Stimulated activated naive CD8-positive, alpha-beta T cell treated with anti-CD3 and anti-CD28 coated beads, Interleukin-15, amount 100 ng/mL, for 72 hours (primary cell): ENCODE measurements at regions not wholly inside any gene's neighbourhood (a gene's known extent, or its start where the extent isn't known, plus 50 kb on each side); places are given as distances from the start of the nearest gene placed in this dataset.
A peak's percentile ranks its signal among the peaks of the same experiment; 100 is the strongest.

Source experiments
- ATAC-seq: fragments of 150-1000 bp; cut with Tn5 transposase; 2 replicates; pipeline ENCODE4 v1.10.0; 2021; ENCODE audit warnings: mild to moderate bottlenecking, moderate library complexity
- DNase-seq, 2 donors: peaks; one replicate each; pipeline ENCODE4 v3.0.0; 2021 to 2022
- H3K27ac Mint-ChIP-seq, 2 donors: one replicate each; pipeline ENCODE4 v1.8.0; 2022; ENCODE audit warnings: mild to moderate bottlenecking in 2 of 2, mixed read lengths in 2 of 2, moderate library complexity in 2 of 2
- H3K27me3 Mint-ChIP-seq: one replicate; pipeline ENCODE4 v1.8.0; 2022; ENCODE audit warnings: mixed read lengths
- H3K4me1 Mint-ChIP-seq: one replicate; pipeline ENCODE4 v1.8.0; 2022; ENCODE audit warnings: mild to moderate bottlenecking, mixed read lengths
- H3K4me3 Mint-ChIP-seq, 2 donors: one replicate each; pipeline ENCODE4 v1.8.0; 2022; ENCODE audit warnings: mild to moderate bottlenecking in 2 of 2, mixed read lengths in 2 of 2, moderate library complexity in 1 of 2
- H3K9me3 Mint-ChIP-seq, 2 donors: one replicate each; pipeline ENCODE4 v1.8.0; 2022; ENCODE audit warnings: mixed read lengths in 2 of 2

DNA sequence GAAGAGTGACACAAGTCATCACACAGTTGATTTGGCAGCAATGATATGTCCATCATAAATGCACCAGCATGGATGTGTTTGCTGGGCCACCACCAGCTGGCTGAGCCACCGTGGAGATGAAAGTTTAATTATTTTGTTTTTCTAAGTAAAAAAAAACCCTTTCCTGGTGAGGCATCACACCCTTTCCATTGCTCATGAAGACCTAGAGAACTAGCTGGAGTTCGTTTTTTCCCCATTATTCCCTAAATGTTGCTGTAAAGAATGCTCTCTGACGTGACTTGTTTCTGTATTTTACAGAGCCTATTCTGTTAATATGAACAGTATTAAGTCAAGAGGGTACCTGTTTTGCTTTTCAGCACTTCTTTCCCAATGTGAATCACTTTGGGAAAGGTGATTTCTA, 257.9 kb downstream of the MSRB3 start:
- Mint-ChIP-seq H3K4me3 (no peak overlapping the region), H3K4me1 (no peaks in the 10 kb centered on the region), H3K27me3 (peaks cover 10% of the 10 kb centered on the region), H3K27ac (no peak overlapping the region), H3K9me3 (peaks cover 7 to 33% of the 10 kb centered on the region in 2 donors)
- ATAC-seq (no peak), DNase-seq (no peak)

DNA sequence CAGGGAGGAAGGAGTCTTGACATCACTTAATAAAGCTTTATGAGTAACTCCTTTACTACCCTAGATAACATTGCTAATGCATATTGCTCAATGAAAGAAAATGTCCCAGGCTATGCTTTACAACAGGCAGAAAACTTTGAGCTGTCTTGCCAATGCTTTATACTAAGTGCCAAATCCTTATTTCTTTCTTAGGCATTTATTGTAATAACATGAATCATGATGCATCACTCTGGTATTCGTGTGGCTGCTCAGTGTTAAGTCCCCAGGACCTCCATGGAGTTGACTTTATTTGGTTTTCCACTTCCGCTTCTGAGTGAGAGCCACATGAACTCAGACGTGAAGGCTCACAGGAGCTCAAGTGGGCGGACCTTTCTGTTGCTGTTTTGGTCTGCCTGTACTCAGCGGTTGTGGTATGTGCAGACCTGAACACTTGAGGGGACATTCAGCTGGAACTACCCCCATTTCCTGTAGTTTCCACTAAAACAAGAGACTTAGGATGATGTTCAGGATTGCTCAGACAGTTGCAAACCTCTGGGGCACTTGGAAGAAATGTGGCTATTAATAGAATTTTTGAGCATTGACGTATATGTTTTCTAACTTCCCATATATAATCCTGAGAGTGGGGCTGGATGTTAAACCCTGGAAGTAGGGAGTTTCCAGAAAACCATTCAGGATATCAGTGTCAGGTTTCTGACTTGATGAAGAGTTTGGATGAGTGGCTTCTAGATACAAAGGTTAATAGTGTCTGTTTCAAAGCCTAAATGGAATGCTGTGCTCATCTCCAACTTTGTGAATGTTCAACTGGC, 258.6 kb downstream of the MSRB3 start:
- peaks cover 10% of the 10 kb centered on the region for H3K27me3 Mint-ChIP-seq
- H3K9me3 Mint-ChIP-seq = peaks cover 7 to 33% of the 10 kb centered on the region in 2 donors
- no peak for ATAC-seq
- no peaks in the 10 kb centered on the region for H3K4me1 Mint-ChIP-seq
- no peak for DNase-seq
- no peak overlapping the region for H3K4me3 Mint-ChIP-seq
- no peak overlapping the region for H3K27ac Mint-ChIP-seq

DNA sequence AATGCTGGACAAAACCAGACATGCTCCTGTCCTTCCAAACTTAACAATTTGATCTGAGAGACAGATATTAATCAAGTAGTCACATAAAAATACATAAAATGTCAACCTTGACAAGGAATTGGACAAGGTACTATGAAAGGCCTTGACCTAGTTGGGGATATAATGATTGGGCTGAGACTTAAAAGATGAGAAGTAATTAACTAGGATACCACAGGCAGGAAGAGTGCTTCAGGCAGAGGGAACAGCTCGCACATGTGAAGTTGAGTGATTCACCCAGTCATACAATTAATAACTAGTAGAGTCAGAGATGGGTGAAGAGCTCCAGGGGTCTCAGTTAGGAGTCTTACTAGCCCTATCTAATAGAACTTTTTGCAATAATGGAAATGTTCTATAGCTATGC, 259.5 kb downstream of the MSRB3 start:
- H3K4me3 Mint-ChIP-seq = no peak overlapping the region
- H3K27me3 Mint-ChIP-seq = peaks cover 10% of the 10 kb centered on the region
- no peak overlapping the region for H3K27ac Mint-ChIP-seq
- peaks cover 7 to 33% of the 10 kb centered on the region in 2 donors for H3K9me3 Mint-ChIP-seq
- DNase-seq (no peak), ATAC-seq (no peak)
- no peaks in the 10 kb centered on the region for H3K4me1 Mint-ChIP-seq

DNA sequence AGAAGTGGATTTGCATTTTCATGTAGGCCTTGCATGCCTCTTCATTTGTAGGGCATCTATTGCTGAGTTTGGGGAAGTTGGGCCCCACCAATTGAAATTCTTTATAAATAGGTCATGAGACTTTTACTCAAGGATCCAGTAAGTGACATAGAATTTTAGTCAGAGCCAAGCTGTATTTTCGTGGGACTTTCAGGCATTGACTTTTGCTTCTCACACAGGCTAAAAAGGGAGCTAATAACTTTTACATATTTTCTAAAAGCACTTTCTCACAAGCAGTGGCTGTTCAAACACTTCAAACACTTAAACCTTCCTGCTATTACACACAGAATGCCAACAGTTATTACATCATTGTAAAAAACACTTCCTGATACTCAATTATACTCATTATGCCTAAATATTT, 260.5 kb downstream of the MSRB3 start:
- no peak for ATAC-seq
- Mint-ChIP-seq H3K27ac (no peak overlapping the region), H3K9me3 (peaks cover 7 to 27% of the 10 kb centered on the region in 2 donors), H3K27me3 (peaks cover 10% of the 10 kb centered on the region), H3K4me3 (no peak overlapping the region), H3K4me1 (no peaks in the 10 kb centered on the region)
- no peak for DNase-seq

DNA sequence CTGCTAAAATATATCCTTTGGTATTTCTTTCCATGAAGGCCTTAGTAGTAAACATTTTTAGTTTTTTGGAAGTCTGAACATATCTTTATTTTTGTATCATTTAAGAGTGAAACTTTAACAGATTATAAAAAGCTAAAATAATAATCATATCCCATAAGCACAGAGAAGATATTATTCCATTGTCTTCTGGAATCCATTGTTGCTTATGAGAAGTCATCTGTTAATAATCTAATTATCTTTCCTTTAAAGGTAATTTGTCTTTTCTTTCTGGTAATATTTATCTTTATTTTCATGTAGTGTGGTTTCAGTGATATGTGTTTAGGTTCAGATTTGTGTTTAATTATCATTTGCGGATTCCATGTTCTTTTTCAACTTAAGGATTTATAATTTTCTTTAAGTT, 261.7 kb downstream of the MSRB3 start:
- peaks cover 7 to 27% of the 10 kb centered on the region in 2 donors for H3K9me3 Mint-ChIP-seq

DNA sequence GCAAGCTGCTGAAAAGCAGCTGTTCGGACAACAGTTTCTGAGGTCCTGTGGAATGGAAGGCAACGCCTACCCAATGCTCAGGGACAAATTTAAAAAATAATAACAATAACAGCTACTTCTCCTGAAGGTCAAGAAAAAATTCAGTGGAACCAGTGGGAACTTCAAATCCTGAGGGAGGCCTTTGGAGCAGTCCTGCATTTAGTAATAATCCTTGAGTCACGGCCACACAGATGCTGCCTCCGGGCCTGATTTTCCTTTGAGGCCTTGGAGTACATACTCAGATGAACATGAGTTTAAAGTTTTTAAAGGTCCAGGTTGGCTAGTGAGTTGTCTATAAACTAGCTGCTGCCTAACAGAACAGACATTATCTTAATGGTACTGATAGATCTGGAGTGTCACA, 268.0 kb downstream of the MSRB3 start:
- H3K4me3 Mint-ChIP-seq = no peak overlapping the region
- H3K4me1 Mint-ChIP-seq = no peaks in the 10 kb centered on the region
- no peak for DNase-seq
- H3K27ac Mint-ChIP-seq = no peak overlapping the region
- H3K9me3 Mint-ChIP-seq = no peaks in the 10 kb centered on the region
- ATAC-seq = no peak
- no peaks in the 10 kb centered on the region for H3K27me3 Mint-ChIP-seq

More for the DNA sequence above, 261.7 kb downstream of the MSRB3 start:
- no peak overlapping the region for H3K4me3 Mint-ChIP-seq
- no peaks in the 10 kb centered on the region for H3K4me1 Mint-ChIP-seq
- H3K27me3 Mint-ChIP-seq = peaks cover 9% of the 10 kb centered on the region
- H3K27ac Mint-ChIP-seq = no peak overlapping the region
- DNase-seq = no peak
- no peak for ATAC-seq

DNA sequence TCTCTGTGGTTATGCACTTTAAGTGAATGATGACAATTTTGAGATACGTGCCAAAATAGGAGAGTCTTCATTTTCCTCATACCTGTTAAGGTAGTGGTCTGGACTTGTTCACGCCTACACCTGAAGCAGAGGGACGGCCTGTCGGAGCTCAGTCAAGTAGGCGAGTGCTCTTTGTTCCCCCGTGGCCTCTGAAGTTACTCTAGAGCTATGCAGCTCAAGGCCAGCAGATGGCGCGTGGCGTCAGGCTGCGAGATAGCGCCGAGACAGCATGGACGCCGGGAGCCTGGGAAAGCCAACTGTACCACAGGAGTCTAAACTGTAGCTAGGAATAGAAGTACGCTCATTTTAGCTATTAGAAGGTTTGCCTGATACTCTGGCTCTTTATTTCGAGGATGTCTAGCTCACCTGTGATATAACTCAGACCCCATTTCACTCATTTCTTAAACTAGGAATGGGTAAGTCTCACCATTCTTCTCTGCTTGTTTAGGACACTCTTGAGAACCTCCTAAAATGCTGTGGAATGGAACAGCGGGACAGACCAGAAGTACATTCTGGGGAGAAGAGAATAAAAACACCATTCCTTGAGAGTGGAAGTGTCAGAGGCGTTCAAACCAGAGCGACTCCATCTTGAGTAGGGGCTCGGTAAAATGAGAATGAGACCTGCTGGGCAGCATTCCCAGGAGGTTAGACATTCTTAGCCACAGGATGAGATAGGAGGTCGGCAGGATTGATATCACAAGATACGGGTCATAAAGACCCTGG, 267.4 kb upstream of the HMGA2 start:
- Mint-ChIP-seq H3K4me3 (no peak overlapping the region), H3K27me3 (peaks cover 30% of the 10 kb centered on the region), H3K9me3 (no peaks in the 10 kb centered on the region), H3K4me1 (peaks cover 7% of the 10 kb centered on the region), H3K27ac (no peak overlapping the region)
- ATAC-seq (peak; percentile 92), DNase-seq (peak; percentile 60 to 64)

DNA sequence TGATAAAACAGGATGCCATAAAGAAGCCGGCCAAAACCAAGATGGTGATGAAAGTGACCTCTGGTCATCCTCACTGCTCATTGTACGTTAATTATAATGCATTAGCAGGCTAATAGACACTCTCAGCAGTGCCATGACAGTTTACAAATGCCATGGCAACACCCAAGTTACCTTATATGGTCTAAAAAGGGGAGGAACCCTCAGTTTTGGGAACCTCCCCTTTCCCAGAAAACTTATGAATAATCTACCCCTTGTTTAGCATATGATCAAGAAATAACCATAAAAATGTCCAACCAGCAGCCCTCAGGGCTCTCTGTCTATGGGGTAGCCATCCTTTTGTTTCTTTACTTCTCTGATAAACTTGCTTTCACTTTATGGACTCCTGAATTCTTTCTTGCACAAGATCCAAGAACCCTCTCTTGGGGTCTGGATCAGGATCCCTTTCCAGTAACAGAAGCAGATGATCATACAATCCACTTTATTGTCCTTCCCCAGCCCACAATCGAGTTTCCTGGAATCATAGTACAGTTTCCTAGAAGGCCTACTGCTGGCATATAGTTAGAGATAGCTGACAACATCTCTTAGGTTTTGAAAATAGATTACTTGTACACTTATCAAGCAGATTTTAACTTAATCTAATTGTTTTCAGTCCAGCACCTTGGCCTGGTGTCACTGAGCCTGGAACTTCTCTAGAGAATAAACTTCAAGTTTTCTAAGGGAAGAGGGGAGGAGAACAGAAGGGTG, 266.7 kb upstream of the HMGA2 start:
- Mint-ChIP-seq H3K4me1 (peaks cover 7% of the 10 kb centered on the region), H3K27ac (no peak overlapping the region), H3K4me3 (no peak overlapping the region), H3K9me3 (no peaks in the 10 kb centered on the region), H3K27me3 (peaks cover 30% of the 10 kb centered on the region)
- DNase-seq = no peak
- ATAC-seq = no peak

DNA sequence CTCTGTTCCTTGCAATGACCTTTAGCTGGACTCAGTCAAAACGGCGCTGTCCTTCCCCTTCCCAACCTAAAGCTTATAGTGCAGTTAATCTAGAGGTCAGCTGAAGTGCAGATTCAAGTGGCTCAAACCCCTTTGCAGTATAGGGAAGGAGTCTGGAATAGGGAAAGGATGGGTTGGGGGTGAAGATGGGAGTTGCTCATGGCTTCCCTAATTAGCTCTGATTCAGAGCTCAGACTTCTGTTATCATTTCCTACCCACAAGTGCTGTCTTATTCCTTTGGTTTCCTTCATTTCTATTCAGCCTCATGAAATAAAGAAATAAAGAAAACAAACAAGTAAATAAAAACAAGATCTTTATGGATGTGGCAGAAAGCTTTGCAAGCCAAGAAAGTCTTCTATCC, 264.0 kb upstream of the HMGA2 start:
- peaks cover 49% of the 10 kb centered on the region for H3K27me3 Mint-ChIP-seq
- no peak for ATAC-seq
- H3K27ac Mint-ChIP-seq = no peak overlapping the region

DNA sequence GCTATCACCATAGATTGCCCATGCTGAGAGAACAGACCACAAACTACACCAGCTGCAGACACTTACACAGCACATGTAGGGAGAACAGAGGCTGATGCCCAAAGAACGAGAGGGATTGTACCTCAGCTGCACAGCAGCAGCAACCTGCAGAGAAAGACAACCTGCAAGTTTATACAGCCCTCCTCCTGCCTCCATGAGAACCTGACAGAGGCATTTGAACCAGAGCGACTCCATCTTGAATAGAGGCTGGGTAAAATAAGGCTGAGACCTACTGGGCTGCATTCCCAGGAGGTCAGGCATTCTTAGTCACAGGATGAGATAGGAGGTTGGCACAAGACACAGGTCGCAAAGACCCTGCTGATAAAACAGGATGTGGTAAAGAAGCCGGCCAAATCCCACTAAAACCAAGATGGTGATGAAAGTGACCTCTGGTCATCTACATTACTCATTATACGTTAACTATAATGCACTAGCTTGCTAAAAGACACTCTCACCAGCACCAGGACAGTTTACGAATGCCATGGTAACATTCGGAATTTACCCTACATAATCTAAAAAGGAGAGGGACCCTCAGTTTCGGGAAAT, 262.4 kb upstream of the HMGA2 start:
- ATAC-seq = no peak
- H3K4me3 Mint-ChIP-seq = no peak overlapping the region

More for the DNA sequence above, 264.0 kb upstream of the HMGA2 start:
- H3K9me3 Mint-ChIP-seq = no peaks in the 10 kb centered on the region
- no peak overlapping the region for H3K4me3 Mint-ChIP-seq
- peaks cover 7% of the 10 kb centered on the region for H3K4me1 Mint-ChIP-seq
- DNase-seq = no peak

DNA sequence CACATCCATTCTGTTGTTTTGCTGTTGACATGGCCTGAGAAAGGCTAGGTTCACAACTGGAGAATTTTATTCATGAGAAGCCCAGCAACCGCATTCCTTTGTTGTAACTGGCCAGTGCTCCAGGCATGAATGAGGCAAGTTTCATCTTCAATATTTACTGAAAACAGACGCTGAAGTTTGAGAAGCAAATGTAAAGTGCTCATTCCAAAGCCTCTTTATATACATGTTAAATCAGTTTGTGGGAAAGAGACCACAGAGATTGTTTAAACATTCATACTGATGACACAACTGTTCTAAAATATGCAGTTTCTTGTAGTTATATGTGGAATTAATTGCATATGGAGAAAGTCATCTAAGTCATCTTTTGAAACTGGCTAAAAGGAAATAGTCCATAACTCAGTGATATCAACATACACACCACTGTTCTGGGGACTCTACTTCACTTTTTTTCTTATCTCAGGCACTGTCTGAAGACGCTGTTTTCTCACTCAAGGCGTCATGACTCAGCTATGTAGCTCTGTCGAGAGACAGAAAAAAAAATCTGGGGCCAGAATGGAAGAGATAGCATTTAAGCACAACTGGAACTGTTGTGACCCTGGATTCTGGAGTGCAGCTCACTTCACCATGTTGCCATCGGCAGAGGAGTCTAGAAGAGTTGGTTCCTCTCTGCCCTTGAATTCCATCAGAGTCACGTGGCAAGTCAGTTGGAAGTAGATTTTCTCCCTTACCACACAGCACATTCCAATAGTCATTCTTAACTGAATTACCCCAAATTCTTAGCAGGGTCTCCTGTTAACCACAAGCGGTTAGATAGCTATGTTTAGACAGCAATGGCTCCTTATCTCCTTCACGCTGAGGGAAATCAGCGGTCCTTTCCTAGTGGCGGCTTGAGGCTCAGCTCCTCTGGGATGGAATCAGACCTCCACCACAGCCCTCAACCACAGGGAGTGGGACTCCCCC, 258.4 kb upstream of the HMGA2 start:
- H3K4me1 Mint-ChIP-seq = no peaks in the 10 kb centered on the region
- H3K9me3 Mint-ChIP-seq = peaks cover 0 to 7% of the 10 kb centered on the region in 2 donors
- H3K4me3 Mint-ChIP-seq = no peak overlapping the region
- ATAC-seq (no peak), DNase-seq (no peak)
- H3K27me3 Mint-ChIP-seq = peaks cover 64% of the 10 kb centered on the region
- no peak overlapping the region for H3K27ac Mint-ChIP-seq

More for the DNA sequence above, 262.4 kb upstream of the HMGA2 start:
- no peaks in the 10 kb centered on the region for H3K9me3 Mint-ChIP-seq
- no peak for DNase-seq
- no peak overlapping the region for H3K27ac Mint-ChIP-seq
- peaks cover 3% of the 10 kb centered on the region for H3K4me1 Mint-ChIP-seq
- H3K27me3 Mint-ChIP-seq = peaks cover 47% of the 10 kb centered on the region

DNA sequence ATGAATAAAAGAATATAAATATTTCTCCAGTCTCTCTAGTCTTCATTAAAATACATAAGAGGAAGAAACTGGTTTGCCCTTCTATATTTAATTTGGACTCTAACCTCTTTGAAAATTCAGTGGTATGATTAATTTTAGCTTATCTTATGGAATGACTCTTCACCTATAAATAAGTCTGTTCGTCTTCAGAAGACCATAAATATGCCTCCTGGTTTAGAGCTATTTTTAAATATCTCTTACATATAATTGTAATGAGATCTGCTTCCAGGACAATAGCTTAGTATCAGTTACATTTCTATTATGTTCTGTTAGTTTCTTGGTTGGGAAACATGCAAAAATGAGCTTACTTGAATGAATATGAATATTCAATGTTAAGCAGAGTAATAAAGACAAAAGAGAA, 257.5 kb upstream of the HMGA2 start:
- ATAC-seq (no peak), DNase-seq (no peak)
- Mint-ChIP-seq H3K9me3 (peaks cover 0 to 7% of the 10 kb centered on the region in 2 donors), H3K27ac (no peak overlapping the region), H3K4me3 (no peak overlapping the region), H3K4me1 (no peaks in the 10 kb centered on the region), H3K27me3 (peaks cover 56% of the 10 kb centered on the region)

DNA sequence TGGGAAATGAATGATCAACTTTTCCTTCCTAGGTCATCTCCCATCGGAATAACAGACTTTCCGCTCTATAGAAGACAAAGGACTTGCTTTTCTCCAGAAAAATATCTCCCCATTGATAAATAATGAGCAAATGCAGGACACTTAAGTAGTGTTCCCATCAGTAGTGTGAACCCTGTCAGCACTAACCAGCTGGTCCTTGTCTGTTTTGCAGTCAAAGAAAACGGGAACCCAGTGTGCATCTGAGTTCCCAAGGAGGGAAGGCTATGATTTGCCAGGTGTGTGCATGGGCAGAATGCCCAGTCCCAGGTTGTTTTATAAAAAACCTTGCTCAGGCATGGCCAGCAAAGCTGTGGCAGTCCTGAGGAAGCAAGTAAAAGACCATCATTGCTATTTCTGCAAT, 256.5 kb upstream of the HMGA2 start:
- no peaks in the 10 kb centered on the region for H3K4me1 Mint-ChIP-seq
- peaks cover 64% of the 10 kb centered on the region for H3K27me3 Mint-ChIP-seq
- H3K4me3 Mint-ChIP-seq = no peak overlapping the region
- DNase-seq (no peak), ATAC-seq (no peak)
- no peak overlapping the region for H3K27ac Mint-ChIP-seq
- H3K9me3 Mint-ChIP-seq = peaks cover 0 to 7% of the 10 kb centered on the region in 2 donors

DNA sequence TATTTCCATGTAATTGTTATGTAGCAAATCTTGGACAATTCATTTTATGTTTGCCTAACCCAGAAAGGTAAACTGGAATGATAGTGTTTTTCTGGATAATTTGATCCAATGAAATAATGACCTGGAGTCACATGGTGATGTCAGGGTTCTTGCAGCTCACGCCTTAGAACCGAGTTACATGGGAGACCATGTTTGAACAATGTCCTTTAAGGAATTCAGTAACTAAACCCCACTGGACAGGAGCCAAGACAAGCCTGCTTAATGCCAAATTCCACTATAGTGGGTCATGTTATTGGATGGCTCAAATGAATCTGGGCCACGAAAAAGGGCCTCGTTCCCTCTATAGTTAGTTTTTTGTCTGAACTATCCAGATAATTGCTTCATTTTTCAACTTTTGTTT, 255.8 kb upstream of the HMGA2 start:
- no peak overlapping the region for H3K4me3 Mint-ChIP-seq
- H3K9me3 Mint-ChIP-seq = peaks cover 4 to 14% of the 10 kb centered on the region in 2 donors
- H3K27me3 Mint-ChIP-seq = peaks cover 64% of the 10 kb centered on the region
- H3K4me1 Mint-ChIP-seq = no peaks in the 10 kb centered on the region
- DNase-seq (no peak), ATAC-seq (no peak)
- H3K27ac Mint-ChIP-seq = no peak overlapping the region
